Transverse colon (tissue), 4 donors: ENCODE measurements at regions not wholly inside any gene's neighbourhood (a gene's known extent, or its start where the extent isn't known, plus 50 kb on each side); places are given as distances from the start of the nearest gene placed in this dataset.

Source experiments
- CTCF ChIP-seq, 5 experiments: fragments of 200-600 bp in 3 of 5; fragments of 450-650 bp in 2 of 5; sonication (generic) in 3 of 5; IDR thresholded peaks; 1 replicate in 2 of 5; 2 replicates in 3 of 5; pipeline ENCODE4 v1.5.1; 2016 to 2017; ENCODE audit warnings: antibody characterized with exemption in 5 of 5, inconsistent platforms in 3 of 5, mild to moderate bottlenecking in 2 of 5, moderate library complexity in 1 of 5
- POLR2A ChIP-seq: fragments of 450-650 bp; IDR thresholded peaks from one replicate; pipeline ENCODE4 v1.6.1; 2016; ENCODE audit warnings: antibody characterized with exemption, mild to moderate bottlenecking, moderate library complexity
- POLR2AphosphoS5 ChIP-seq, 3 donors: sonication (generic); formaldehyde crosslinking; IDR thresholded peaks; one replicate each; pipeline ENCODE4 v1.6.1; 2016; ENCODE audit warnings: antibody characterized with exemption in 3 of 3

- TF ChIP-seq CTCF (IDR thresholded peaks at IDR 0.05) (no peak), POLR2AphosphoS5 (IDR thresholded peaks at IDR 0.05) (no peak), POLR2A (no peak)
These were observed 234.1 kb downstream of the OMA1 start for GRCh38 chr1:58312461-58312860.
